ENCODE measurements at regions not wholly inside any gene's neighbourhood (a gene's known extent, or its start where the extent isn't known, plus 50 kb on each side); places are given as distances from the start of the nearest gene placed in this dataset.

- TF ChIP-seq NAIF1 (CRISPR knock-in tag; IDR thresholded peaks at IDR 0.05; ENCODE audit: borderline replicate concordance) = no peak
- no peak for TF ChIP-seq KLF11 (CRISPR knock-in tag; IDR thresholded peaks at IDR 0.05)
- TF ChIP-seq, protein P1, sequence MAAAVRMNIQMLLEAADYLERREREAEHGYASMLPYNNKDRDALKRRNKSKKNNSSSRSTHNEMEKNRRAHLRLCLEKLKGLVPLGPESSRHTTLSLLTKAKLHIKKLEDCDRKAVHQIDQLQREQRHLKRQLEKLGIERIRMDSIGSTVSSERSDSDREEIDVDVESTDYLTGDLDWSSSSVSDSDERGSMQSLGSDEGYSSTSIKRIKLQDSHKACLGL (CRISPR knock-in tag; IDR thresholded peaks at IDR 0.05) = no peak
- TF ChIP-seq, protein P2, sequence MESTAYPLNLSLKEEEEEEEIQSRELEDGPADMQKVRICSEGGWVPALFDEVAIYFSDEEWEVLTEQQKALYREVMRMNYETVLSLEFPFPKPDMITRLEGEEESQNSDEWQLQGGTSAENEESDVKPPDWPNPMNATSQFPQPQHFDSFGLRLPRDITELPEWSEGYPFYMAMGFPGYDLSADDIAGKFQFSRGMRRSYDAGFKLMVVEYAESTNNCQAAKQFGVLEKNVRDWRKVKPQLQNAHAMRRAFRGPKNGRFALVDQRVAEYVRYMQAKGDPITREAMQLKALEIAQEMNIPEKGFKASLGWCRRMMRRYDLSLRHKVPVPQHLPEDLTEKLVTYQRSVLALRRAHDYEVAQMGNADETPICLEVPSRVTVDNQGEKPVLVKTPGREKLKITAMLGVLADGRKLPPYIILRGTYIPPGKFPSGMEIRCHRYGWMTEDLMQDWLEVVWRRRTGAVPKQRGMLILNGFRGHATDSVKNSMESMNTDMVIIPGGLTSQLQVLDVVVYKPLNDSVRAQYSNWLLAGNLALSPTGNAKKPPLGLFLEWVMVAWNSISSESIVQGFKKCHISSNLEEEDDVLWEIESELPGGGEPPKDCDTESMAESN (CRISPR knock-in tag; conservative IDR thresholded peaks at IDR 0.05) = peak; percentile 49; the same call in 1 of the 2 replicates
- peak; percentile 67 for TF ChIP-seq NR2F6 (IDR thresholded peaks at IDR 0.05)
- TF ChIP-seq NR2F6 (CRISPR knock-in tag; IDR thresholded peaks at IDR 0.05) = peak; percentile 67; the same call in 1 of the 2 replicates
- no peak for TF ChIP-seq ZNF143 (CRISPR knock-in tag; IDR thresholded peaks at IDR 0.05)
- TF ChIP-seq, protein P3, sequence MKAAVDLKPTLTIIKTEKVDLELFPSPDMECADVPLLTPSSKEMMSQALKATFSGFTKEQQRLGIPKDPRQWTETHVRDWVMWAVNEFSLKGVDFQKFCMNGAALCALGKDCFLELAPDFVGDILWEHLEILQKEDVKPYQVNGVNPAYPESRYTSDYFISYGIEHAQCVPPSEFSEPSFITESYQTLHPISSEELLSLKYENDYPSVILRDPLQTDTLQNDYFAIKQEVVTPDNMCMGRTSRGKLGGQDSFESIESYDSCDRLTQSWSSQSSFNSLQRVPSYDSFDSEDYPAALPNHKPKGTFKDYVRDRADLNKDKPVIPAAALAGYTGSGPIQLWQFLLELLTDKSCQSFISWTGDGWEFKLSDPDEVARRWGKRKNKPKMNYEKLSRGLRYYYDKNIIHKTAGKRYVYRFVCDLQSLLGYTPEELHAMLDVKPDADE (CRISPR knock-in tag; IDR thresholded peaks at IDR 0.05) = no peak
- no peak for TF ChIP-seq ZNF160 (CRISPR knock-in tag; IDR thresholded peaks at IDR 0.05)
- TF ChIP-seq, protein P4, sequence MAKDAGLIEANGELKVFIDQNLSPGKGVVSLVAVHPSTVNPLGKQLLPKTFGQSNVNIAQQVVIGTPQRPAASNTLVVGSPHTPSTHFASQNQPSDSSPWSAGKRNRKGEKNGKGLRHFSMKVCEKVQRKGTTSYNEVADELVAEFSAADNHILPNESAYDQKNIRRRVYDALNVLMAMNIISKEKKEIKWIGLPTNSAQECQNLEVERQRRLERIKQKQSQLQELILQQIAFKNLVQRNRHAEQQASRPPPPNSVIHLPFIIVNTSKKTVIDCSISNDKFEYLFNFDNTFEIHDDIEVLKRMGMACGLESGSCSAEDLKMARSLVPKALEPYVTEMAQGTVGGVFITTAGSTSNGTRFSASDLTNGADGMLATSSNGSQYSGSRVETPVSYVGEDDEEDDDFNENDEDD (CRISPR knock-in tag; IDR thresholded peaks at IDR 0.05; ENCODE audit: borderline replicate concordance) = peak; percentile 53; the same call in 1 of the 2 replicates
- no peak; the same call in 1 of the 2 replicates for TF ChIP-seq FOXO1 (CRISPR knock-in tag; IDR thresholded peaks at IDR 0.05)
- TF ChIP-seq ZNF235 (CRISPR knock-in tag; IDR thresholded peaks at IDR 0.05; ENCODE audit: borderline replicate concordance) = no peak
- TF ChIP-seq ZNF292 (CRISPR knock-in tag; IDR thresholded peaks at IDR 0.05; ENCODE audit: borderline replicate concordance, low read depth) = peak; percentile 95
- TF ChIP-seq KMT2B (CRISPR knock-in tag; IDR thresholded peaks at IDR 0.05) = no peak
- TF ChIP-seq, protein P5, sequence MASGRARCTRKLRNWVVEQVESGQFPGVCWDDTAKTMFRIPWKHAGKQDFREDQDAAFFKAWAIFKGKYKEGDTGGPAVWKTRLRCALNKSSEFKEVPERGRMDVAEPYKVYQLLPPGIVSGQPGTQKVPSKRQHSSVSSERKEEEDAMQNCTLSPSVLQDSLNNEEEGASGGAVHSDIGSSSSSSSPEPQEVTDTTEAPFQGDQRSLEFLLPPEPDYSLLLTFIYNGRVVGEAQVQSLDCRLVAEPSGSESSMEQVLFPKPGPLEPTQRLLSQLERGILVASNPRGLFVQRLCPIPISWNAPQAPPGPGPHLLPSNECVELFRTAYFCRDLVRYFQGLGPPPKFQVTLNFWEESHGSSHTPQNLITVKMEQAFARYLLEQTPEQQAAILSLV (CRISPR knock-in tag; IDR thresholded peaks at IDR 0.05; ENCODE audit: borderline replicate concordance) = no peak
- TF ChIP-seq, protein P6, sequence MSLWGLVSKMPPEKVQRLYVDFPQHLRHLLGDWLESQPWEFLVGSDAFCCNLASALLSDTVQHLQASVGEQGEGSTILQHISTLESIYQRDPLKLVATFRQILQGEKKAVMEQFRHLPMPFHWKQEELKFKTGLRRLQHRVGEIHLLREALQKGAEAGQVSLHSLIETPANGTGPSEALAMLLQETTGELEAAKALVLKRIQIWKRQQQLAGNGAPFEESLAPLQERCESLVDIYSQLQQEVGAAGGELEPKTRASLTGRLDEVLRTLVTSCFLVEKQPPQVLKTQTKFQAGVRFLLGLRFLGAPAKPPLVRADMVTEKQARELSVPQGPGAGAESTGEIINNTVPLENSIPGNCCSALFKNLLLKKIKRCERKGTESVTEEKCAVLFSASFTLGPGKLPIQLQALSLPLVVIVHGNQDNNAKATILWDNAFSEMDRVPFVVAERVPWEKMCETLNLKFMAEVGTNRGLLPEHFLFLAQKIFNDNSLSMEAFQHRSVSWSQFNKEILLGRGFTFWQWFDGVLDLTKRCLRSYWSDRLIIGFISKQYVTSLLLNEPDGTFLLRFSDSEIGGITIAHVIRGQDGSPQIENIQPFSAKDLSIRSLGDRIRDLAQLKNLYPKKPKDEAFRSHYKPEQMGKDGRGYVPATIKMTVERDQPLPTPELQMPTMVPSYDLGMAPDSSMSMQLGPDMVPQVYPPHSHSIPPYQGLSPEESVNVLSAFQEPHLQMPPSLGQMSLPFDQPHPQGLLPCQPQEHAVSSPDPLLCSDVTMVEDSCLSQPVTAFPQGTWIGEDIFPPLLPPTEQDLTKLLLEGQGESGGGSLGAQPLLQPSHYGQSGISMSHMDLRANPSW (CRISPR knock-in tag; IDR thresholded peaks at IDR 0.05; ENCODE audit: borderline replicate concordance) = no peak
- TF ChIP-seq ZNF512 (CRISPR knock-in tag; IDR thresholded peaks at IDR 0.05) = no peak
Observed at GRCh38 chr2:128379021-128380015, 60.6 kb upstream of the HS6ST1 start (continued).
